Medulla oblongata (tissue), 1 donor: ENCODE measurements at regions not wholly inside any gene's neighbourhood (a gene's known extent, or its start where the extent isn't known, plus 50 kb on each side); places are given as distances from the start of the nearest gene placed in this dataset.
"Not testable (repeated sequence)": the region's sequence is repeated elsewhere in the genome, so short reads cannot be mapped to it uniquely, and the experiment has no call there.

Source experiments
- DNase-seq: peaks from one replicate; pipeline ENCODE4 v3.0.0-alpha.2; 2015; ENCODE audit errors: extremely low spot score

DNA sequence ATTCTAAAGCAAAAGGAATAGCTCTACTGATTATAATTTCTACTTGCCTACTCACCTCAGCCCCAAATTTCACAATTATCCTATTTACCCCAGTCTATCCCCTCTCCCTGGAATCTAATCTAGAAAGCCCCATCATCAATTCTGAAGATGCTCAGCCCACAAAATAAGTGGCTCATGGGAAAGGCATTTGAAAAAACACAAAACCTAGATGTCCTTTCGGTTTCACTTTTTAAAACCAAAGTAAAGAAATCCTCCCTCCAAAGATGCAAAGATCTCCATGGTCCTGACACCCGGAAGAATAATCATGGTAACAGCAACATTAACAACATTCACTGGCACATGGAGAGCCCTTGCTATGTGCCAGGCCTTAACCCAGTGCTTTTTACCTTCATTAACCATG lies 224.8 kb downstream of the FGFR2 start:
- DNase-seq, result no peak

- DNase-seq, result no peak
These were observed 224.1 kb downstream of the FGFR2 start for GRCh38 chr10:121374121-121374520.

DNA sequence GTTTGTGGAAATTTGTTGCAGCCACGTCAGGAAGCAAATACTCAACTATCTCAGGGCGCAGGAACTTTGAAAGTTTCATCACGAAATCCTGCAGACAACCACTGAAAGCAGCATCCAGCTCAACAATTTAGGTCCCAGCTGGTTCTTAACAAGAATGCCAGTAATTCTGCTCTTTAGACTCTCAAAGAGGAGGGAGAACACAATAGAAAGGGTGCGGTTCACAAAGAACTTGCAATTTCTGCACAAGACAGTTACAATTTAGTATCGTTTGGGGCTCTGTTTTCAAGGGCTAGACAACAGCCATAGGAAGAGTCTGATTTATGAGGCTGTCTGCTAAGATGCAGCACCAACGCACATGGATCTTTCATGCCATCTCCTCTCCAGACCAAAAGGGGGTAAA lies 223.1 kb downstream of the FGFR2 start:
- no peak for DNase-seq

DNA sequence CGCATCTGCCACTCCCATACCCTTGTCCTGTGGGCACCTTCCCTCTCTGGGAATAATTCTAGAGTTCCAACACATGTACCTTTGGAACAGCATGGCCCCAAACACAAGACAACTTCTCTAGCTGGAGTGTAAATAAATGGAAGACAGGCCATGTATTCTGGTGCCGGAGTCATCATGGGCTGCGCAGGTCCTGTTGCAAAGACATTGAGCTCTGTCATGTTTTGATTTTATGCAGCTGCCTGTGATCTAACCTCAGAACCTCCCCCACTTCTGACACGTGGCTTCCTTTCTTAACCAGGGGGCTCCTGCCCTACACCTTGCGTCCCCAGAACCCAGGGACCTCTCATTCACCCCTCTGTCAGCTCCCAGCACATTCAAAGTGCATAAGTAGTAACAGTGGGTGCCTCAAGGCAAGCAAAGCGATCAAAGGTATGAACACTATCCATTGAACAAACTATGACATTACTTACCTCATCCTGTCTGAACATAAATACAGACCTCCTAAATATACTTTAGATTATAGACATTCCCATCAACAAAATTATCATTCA lies 219.9 kb downstream of the FGFR2 start:
- DNase-seq, result no peak

- no peak for DNase-seq
These were observed 219.2 kb downstream of the FGFR2 start for GRCh38 chr10:121379013-121379412.

GRCh38 chr10:121380211-121380610 lies 218.0 kb downstream of the FGFR2 start:
- DNase-seq, result no peak

DNA sequence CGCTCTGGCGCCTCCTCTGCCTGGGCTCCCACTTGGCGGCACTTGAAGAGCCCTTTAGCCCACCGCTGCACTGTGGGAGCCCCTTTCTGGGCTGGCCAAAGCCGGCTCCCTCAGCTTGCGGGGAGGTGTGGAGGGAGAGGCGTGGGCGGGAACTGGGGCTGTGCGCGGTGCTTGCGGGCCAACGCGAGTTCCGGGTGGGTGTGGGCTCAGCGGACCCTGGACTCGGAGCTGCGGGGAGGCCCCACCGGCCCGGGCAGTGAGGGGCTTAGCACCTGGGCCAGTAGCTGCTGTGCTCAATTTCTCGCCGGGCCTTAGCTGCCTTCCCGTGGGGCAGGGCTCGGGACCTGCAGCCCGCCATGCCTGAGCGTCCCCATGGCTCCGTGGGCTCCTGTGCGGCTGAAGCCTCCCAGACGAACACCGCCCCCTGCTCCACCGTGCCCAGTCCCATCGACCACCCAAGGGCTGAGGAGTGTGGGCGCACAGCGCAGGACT lies 216.2 kb downstream of the FGFR2 start:
- not testable (repeated sequence) for DNase-seq

GRCh38 chr10:121385136-121385535 lies 213.1 kb downstream of the FGFR2 start:
- no peak for DNase-seq

- DNase-seq, result no peak
These were observed 205.6 kb downstream of the FGFR2 start for GRCh38 chr10:121392657-121393056.

DNA sequence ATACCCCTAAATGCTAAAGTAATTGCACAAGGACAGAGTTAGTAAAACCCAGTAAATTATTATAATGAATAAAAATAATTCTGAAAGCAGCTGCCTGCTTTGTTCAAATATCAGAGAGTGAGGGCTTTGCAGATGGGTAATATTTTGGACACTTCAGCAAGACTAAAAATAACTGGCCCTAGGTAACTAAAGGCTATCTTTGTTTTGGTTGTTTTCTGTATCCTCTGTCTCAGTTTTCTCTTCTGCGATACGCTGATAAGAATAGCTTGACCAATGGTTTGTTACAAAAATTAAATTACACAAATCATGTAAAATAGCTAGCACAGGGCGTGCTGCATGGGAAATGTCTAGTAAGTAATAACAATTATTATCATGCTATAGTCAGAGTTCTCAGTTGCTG lies 204.7 kb downstream of the FGFR2 start:
- DNase-seq, result no peak

DNA sequence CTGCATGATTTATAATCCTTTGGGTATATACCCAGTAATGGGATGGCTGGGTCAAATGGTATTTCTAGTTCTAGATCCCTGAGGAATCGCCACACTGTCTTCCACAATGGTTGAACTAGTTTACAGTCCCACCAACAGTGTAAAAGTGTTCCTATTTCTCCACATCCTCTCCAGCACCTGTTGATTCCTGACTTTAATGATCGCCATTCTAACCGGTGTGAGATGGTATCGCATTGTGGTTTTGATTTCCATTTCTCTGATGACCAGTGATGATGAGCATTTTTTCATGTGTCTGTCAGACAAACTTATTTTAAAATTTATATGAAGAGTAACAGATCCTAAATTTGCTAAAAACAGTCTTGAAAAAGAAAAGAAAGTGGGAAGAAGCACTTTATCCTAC lies 197.7 kb downstream of the FGFR2 start:
- DNase-seq, result not testable (repeated sequence)

GRCh38 chr10:121403527-121403926 lies 194.7 kb downstream of the FGFR2 start:
- no peak for DNase-seq

GRCh38 chr10:121404611-121405010 lies 193.6 kb downstream of the FGFR2 start:
- DNase-seq, result no peak

DNA sequence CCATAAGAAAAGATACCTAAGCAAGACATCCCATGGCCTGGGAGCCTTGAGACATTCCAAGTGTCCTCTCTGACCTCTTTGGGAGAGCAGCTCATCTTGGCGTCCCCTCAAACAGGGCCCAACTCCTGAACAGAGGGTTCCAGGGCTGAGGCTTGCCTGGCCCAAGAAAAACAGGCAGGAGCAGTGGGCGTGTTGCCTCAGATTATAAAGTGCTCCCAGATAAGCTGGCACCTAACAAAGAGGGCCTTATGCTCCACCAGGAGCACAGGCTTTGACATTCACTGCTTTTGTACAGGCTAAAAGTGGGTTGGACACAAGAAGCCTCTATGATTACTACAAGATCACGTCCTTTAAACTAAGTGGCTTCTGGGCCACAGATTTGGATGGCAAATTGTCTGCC lies 193.1 kb downstream of the FGFR2 start:
- DNase-seq, result peak; percentile 30

DNA sequence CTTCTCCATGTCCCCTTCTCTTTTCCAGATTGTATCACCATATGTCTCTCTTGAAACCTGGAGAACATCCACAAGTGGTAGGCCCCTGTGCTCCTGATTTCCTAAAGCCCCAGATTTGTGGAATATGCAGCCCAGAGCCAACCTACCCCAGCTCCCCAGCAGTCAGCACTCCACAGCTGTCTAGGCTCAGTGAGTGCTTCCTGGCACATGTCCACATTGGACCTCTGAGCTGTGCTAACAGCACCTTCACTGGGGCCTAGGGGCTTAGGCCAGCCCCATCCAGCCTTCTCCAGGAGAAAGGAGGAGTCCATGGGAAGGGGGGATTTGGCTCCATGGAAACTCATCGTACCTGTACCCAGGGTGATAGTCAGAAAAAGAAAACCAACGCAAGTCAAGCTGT lies 192.7 kb downstream of the FGFR2 start:
- no peak for DNase-seq

GRCh38 chr10:121405953-121406352 lies 192.3 kb downstream of the FGFR2 start:
- DNase-seq, result no peak

DNA sequence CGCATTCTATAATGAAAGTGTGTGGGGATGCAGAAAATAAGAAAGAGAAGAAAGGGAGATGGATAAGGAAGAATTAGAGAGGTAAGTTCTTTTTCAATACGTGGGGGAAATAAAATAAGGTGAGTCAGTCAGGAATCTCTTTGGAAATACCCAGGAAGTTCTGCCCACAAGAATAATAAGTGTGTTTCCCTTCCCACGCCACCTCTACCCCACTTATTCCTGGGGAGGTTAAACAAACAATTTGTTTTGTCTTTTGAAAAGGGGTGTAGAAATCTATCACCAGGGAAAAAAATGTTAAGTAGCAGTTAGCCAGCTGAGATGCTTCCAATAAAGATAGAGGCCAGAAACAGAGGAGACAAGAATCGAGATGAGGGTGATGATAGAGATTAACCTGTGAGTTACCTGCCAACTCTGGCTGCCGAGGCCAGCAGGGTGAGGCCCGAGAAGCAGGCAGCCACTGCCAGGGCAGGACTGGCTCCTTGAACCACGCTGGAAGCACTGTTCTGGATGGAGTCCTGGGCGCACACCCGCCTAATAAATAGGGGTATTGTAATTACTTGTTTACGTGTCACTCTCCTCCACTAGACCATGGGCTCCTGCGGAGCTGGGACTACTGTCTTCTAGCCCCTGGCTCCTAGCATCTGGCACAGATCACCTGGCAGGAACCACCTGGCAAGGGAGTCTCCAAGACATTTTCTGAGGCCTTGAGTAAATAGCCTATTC lies 191.3 kb downstream of the FGFR2 start:
- no peak for DNase-seq

GRCh38 chr10:121409466-121410104 lies 188.7 kb downstream of the FGFR2 start:
- DNase-seq, result no peak

GRCh38 chr10:121411004-121411403 lies 187.2 kb downstream of the FGFR2 start:
- no peak for DNase-seq

- no peak for DNase-seq
These were observed 184.3 kb downstream of the FGFR2 start for GRCh38 chr10:121413951-121414350.

DNA sequence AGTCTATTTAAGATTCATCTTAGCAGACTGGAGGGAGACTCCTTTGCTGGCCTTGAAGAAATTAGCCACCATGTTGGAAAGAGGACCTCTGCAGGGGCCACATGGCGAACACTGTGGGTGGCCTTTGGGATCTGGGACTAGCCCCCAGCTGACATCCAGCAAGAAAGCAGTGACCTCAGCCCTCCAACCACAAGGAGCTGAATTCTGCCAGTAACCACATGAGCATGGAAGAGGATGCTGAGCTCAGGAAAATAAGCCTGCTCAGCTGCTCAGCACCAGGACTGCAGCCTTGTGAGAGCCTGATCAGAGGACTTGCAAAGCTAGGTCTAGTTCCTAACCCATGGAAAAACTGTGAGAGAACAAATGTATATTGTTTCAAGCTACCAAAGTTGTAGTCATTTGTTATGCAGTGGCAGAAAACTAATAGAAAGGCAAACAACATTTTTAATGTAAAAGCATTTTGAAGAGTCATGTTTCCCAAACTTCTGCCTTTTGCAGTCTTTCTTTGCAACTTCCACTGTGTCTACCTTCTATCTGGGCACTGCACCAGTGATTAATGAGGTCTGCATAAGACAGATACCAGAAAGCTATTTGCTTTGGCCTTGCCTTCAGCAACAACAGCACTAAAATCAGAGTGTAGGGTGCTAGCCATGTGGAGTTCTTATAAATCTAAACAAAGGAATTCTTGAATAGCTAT lies 183.7 kb downstream of the FGFR2 start:
- no peak for DNase-seq

DNA sequence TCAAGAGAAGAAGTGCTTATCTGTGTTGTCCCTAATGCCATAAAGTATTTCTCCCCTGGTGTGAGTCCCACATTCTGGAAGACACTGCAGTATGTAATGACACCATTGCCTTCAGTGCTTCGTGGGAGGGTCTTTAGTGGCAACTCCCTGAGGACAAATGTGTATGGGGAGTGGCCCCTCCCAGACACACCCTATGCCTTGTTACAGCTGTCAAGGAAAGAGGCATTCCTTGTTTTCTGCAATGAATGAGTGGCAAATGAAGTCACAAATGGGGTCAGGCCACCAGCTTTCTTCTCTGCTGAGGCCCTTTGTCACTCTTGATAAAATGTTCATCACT lies 183.2 kb downstream of the FGFR2 start:
- no peak for DNase-seq

GRCh38 chr10:121416071-121416470 lies 182.2 kb downstream of the FGFR2 start:
- DNase-seq, result no peak
